HepG2 (cell line): ENCODE measurements at regions not wholly inside any gene's neighbourhood (a gene's known extent, or its start where the extent isn't known, plus 50 kb on each side); places are given as distances from the start of the nearest gene placed in this dataset.

Experiments
- ATAC-seq: fragments of 200-7000 bp; cut with Tn5 transposase; 3 replicates; pipeline ENCODE4 v1.9.1; 2020; ENCODE audit warnings: mild to moderate bottlenecking, moderate library complexity
- BruUV-seq: library from RNA; stranded (reverse); fragments of 400-500 nt; replicated peaks from 2 replicates; lab custom pipeline; 2021; lab: Mats Ljungman, UMichigan
- CTCF ChIA-PET: fragments of 300-600 bp; formaldehyde crosslinking; extraction: SDS; loops from one replicate; lab custom pipeline; 2021; ENCODE audit warnings: low total read pairs, inconsistent platforms, low intra/inter-chr PET ratio; lab: Yijun Ruan, JAX
- POLR2A ChIA-PET: fragments of 350-600 bp; sonication (Branson Sonifier 250); formaldehyde crosslinking; loops from one replicate; lab custom pipeline; 2020; ENCODE audit warnings: antibody characterized with exemption, inconsistent platforms; lab: Yijun Ruan, JAX
- DNase-seq: peaks from one replicate; pipeline ENCODE4 v3.0.0-alpha.2; 2015; ENCODE audit warnings: low spot score
- FAIRE-seq: peaks from 3 replicates; lab custom pipeline; 2011; peaks lifted over from hg19 to GRCh38; lab: Jason Lieb, UNC
- H2AFZ ChIP-seq: one replicate; pipeline ENCODE4 v1.6.1; 2011; ENCODE audit warnings: low read length, inconsistent platforms
- H3K27ac ChIP-seq: fragments of 300-600 bp; 3 replicates; pipeline ENCODE4 v1.8.0; 2011; ENCODE audit warnings: mixed run types, mild to moderate bottlenecking, mixed read lengths, low read length, inconsistent platforms; ENCODE audit not compliant: insufficient read depth; ENCODE audit errors: extremely low read length
- H3K27me3 ChIP-seq, 2 experiments: fragments of 200-600 bp in 1 of 2; 2 replicates in 1 of 2; 3 replicates in 1 of 2; pipeline versions ENCODE4 v1.6.0 to v1.8.0; 2011; ENCODE audit warnings: low read length in 2 of 2, mild to moderate bottlenecking in 2 of 2, moderate library complexity in 2 of 2, inconsistent platforms in 1 of 2; ENCODE audit not compliant: insufficient read depth in 2 of 2, control insufficient read depth in 1 of 2
- H3K36me3 ChIP-seq, 2 experiments: fragments of 200-600 bp in 1 of 2; replicated peaks in 1 of 2; 2 replicates in 1 of 2; 3 replicates in 1 of 2; pipeline versions ENCODE4 v1.5.1 to v1.8.0; 2011; ENCODE audit warnings: low read length in 2 of 2, inconsistent platforms in 1 of 2; ENCODE audit not compliant: insufficient read depth in 2 of 2, control insufficient read depth in 1 of 2
- H3K4me1 ChIP-seq: 2 replicates; pipeline ENCODE4 v1.5.1; 2012; ENCODE audit warnings: low read length, inconsistent platforms; ENCODE audit not compliant: insufficient read depth
- H3K4me2 ChIP-seq: 2 replicates; pipeline ENCODE4 v1.6.0; 2011; ENCODE audit warnings: low read depth, low read length, inconsistent platforms
- H3K4me3 ChIP-seq, 3 experiments: fragments of 200-600 bp in 1 of 3; sonication (generic), shearing (Covaris generic) in 1 of 3; replicated peaks in 1 of 3; 2 replicates each; pipeline ENCODE4 v1.5.1; 2011 to 2016; ENCODE audit warnings: low read length in 3 of 3, inconsistent platforms in 2 of 3, low read depth in 2 of 3, mild to moderate bottlenecking in 2 of 3, control low read depth in 1 of 3, mixed read lengths in 1 of 3; ENCODE audit not compliant: insufficient read depth in 1 of 3
- H3K79me2 ChIP-seq: one replicate; pipeline ENCODE4 v1.6.1; 2011; ENCODE audit warnings: low read length, inconsistent platforms; ENCODE audit not compliant: insufficient read depth
- H3K9ac ChIP-seq: 2 replicates; pipeline ENCODE4 v1.6.0; 2011; ENCODE audit warnings: mild to moderate bottlenecking, low read depth, low read length, inconsistent platforms; ENCODE audit not compliant: insufficient read depth
- H3K9me3 ChIP-seq: 2 replicates; pipeline ENCODE4 v1.5.1; 2012; ENCODE audit warnings: mild to moderate bottlenecking, low read length
- H4K20me1 ChIP-seq: 2 replicates; pipeline ENCODE4 v1.6.0; 2011; ENCODE audit warnings: inconsistent platforms, mild to moderate bottlenecking, low read length, moderate library complexity; ENCODE audit not compliant: insufficient read depth
- FOSL2 ChIP-seq: sonication (generic); formaldehyde crosslinking; IDR thresholded peaks from 2 replicates; pipeline ENCODE4 v1.4.0; 2020; ENCODE audit warnings: missing genetic modification reagents
- HHEX ChIP-seq: IDR thresholded peaks from 2 replicates; pipeline ENCODE4 v1.6.1; 2016; ENCODE audit warnings: control low read depth
- HIC2 ChIP-seq: sonication (generic); formaldehyde crosslinking; IDR thresholded peaks from 2 replicates; pipeline ENCODE4 v1.9.0; 2022; ENCODE audit warnings: low read depth, missing genetic modification reagents
- HMGXB3 ChIP-seq: sonication (generic); formaldehyde crosslinking; IDR thresholded peaks from 2 replicates; pipeline ENCODE4 v1.4.0; 2020; ENCODE audit warnings: missing genetic modification reagents, borderline replicate concordance
- MAF1 ChIP-seq: sonication (generic); formaldehyde crosslinking; IDR thresholded peaks from 2 replicates; pipeline ENCODE4 v1.5.0; 2020; ENCODE audit warnings: missing genetic modification reagents, borderline replicate concordance
- SIX4 ChIP-seq: sonication (generic); formaldehyde crosslinking; IDR thresholded peaks from 2 replicates; pipeline ENCODE4 v1.4.0; 2020; ENCODE audit warnings: missing genetic modification reagents
- ZBTB20 ChIP-seq: sonication (generic); formaldehyde crosslinking; IDR thresholded peaks from 2 replicates; pipeline ENCODE4 v1.8.1; 2023; ENCODE audit warnings: missing genetic modification reagents, low read depth, mild to moderate bottlenecking, borderline replicate concordance
- ZEB1 ChIP-seq: IDR thresholded peaks from 2 replicates; pipeline ENCODE4 v1.6.1; 2012; ENCODE audit warnings: mild to moderate bottlenecking, low read depth, inconsistent platforms; ENCODE audit not compliant: insufficient replicate concordance
- ZFP37 ChIP-seq: sonication (generic); formaldehyde crosslinking; IDR thresholded peaks from 2 replicates; pipeline ENCODE4 v1.4.0; 2020; ENCODE audit warnings: missing genetic modification reagents, borderline replicate concordance
- ZNF136 ChIP-seq: sonication (generic); formaldehyde crosslinking; IDR thresholded peaks from 2 replicates; pipeline ENCODE4 v1.8.1; 2022; ENCODE audit warnings: low read depth, mild to moderate bottlenecking, moderate library complexity, missing genetic modification reagents
- WGBS: methylation state at CpG from one replicate; pipeline ENCODE4 v1.1.6; 2017; ENCODE audit warnings: low lambda C conversion rate; 5-methylcytosine and 5-hydroxymethylcytosine counted together
- in situ Hi-C: cut with HindIII; loops from 2 replicates; pipeline ENCODE4 v1.10.0; 2017; ENCODE audit warnings: low pct_unique_long_range_greater_than_20kb; ENCODE audit not compliant: extremely low pct_ligation_motif_present
- intact Hi-C: fragments of 100-400 bp; cut with micrococcal nuclease; formaldehyde crosslinking; loops from one replicate; pipeline ENCODE4 v1.10.0; 2022; ENCODE audit not compliant: unreplicated experiment
- TF ChIP-seq, protein P1 (sequence below): sonication (generic); formaldehyde crosslinking; IDR thresholded peaks from 2 replicates; pipeline ENCODE4 v1.4.0; 2020; ENCODE audit warnings: missing genetic modification reagents, borderline replicate concordance
- TF ChIP-seq, protein P2 (sequence below): sonication (generic); formaldehyde crosslinking; IDR thresholded peaks from 2 replicates; pipeline ENCODE4 v1.4.0; 2020; ENCODE audit warnings: mild to moderate bottlenecking, missing genetic modification reagents, borderline replicate concordance

DNA sequence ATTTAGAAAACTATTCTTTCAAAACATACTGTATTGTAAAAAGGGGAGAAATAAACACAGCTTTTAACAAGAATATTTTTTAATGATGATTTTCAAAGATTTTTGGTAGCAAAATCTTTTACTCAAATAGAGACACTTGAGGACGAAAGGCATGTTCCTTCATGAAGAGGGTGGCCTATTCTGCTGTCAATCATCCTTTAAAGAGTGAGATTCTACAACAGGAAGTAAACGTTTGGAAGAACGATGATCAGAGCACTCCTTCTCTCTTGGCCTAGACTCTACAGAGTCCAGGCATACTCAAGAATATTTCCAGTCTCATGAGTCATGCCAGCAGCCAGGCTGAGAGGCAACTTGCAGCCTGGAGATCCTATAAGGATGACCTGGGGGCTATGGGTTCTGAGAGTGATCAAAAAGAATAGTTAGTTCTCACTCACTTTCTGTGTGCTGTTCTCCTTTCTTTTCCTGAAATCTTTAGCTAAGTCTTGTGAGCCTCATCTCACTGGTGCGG, 62.4 kb upstream of the TCF4 start:
- Histone ChIP-seq H3K27me3 (no peaks in the 10 kb centered on the region), H4K20me1 (no peaks in the 10 kb centered on the region), H3K36me3 (no peaks in the 10 kb centered on the region), H2AFZ (no peak overlapping the region), H3K9me3 (peaks cover 70% of the 10 kb centered on the region), H3K79me2 (no peaks in the 10 kb centered on the region), H3K4me2 (no peak overlapping the region), H3K27ac (no peak overlapping the region), H3K4me3 (no peak overlapping the region), H3K4me1 (no peaks in the 10 kb centered on the region), H3K9ac (no peak overlapping the region)
- DNase-seq (no peak), ATAC-seq (no peak), FAIRE-seq (no peak)
- 25% methylated on average over 4 of the region's 4 CpGs for WGBS
- no TSS peak for BruUV-seq
- intact Hi-C loops = no loop called here
- in situ Hi-C loops = no loop called here
- CTCF ChIA-PET = no interaction called here
- POLR2A ChIA-PET = no interaction called here
- no peak for TF ChIP-seq SIX4 (CRISPR knock-in tag)
- TF ChIP-seq HHEX = no peak
- no peak for TF ChIP-seq ZEB1
- no peak for TF ChIP-seq ZFP37 (CRISPR knock-in tag)
- no peak for TF ChIP-seq FOSL2
- TF ChIP-seq, protein P1, sequence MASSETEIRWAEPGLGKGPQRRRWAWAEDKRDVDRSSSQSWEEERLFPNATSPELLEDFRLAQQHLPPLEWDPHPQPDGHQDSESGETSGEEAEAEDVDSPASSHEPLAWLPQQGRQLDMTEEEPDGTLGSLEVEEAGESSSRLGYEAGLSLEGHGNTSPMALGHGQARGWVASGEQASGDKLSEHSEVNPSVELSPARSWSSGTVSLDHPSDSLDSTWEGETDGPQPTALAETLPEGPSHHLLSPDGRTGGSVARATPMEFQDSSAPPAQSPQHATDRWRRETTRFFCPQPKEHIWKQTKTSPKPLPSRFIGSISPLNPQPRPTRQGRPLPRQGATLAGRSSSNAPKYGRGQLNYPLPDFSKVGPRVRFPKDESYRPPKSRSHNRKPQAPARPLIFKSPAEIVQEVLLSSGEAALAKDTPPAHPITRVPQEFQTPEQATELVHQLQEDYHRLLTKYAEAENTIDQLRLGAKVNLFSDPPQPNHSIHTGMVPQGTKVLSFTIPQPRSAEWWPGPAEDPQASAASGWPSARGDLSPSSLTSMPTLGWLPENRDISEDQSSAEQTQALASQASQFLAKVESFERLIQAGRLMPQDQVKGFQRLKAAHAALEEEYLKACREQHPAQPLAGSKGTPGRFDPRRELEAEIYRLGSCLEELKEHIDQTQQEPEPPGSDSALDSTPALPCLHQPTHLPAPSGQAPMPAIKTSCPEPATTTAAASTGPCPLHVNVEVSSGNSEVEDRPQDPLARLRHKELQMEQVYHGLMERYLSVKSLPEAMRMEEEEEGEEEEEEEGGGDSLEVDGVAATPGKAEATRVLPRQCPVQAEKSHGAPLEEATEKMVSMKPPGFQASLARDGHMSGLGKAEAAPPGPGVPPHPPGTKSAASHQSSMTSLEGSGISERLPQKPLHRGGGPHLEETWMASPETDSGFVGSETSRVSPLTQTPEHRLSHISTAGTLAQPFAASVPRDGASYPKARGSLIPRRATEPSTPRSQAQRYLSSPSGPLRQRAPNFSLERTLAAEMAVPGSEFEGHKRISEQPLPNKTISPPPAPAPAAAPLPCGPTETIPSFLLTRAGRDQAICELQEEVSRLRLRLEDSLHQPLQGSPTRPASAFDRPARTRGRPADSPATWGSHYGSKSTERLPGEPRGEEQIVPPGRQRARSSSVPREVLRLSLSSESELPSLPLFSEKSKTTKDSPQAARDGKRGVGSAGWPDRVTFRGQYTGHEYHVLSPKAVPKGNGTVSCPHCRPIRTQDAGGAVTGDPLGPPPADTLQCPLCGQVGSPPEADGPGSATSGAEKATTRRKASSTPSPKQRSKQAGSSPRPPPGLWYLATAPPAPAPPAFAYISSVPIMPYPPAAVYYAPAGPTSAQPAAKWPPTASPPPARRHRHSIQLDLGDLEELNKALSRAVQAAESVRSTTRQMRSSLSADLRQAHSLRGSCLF (CRISPR knock-in tag) = no peak
- no peak for TF ChIP-seq ZBTB20
- TF ChIP-seq MAF1 (CRISPR knock-in tag) = no peak
- no peak for TF ChIP-seq HMGXB3
- TF ChIP-seq, protein P2, sequence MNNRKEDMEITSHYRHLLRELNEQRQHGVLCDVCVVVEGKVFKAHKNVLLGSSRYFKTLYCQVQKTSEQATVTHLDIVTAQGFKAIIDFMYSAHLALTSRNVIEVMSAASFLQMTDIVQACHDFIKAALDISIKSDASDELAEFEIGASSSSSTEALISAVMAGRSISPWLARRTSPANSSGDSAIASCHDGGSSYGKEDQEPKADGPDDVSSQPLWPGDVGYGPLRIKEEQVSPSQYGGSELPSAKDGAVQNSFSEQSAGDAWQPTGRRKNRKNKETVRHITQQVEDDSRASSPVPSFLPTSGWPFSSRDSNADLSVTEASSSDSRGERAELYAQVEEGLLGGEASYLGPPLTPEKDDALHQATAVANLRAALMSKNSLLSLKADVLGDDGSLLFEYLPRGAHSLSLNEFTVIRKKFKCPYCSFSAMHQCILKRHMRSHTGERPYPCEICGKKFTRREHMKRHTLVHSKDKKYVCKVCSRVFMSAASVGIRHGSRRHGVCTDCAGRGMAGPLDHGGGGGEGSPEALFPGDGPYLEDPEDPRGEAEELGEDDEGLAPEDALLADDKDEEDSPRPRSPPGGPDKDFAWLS = no peak
- TF ChIP-seq ZNF136 (CRISPR knock-in tag) = no peak
- TF ChIP-seq HIC2 (CRISPR knock-in tag) = no peak
